H9 (cell line): ENCODE measurements at regions not wholly inside any gene's neighbourhood (a gene's known extent, or its start where the extent isn't known, plus 50 kb on each side); places are given as distances from the start of the nearest gene placed in this dataset.

Source experiments
- DNase-seq: peaks from one replicate; pipeline ENCODE4 v3.0.0-alpha.2; 2017
- H2AFZ ChIP-seq: one replicate; pipeline ENCODE4 v1.6.1; 2013; ENCODE audit warnings: mild to moderate bottlenecking, low read length, control low read depth, moderate library complexity
- H2AK5ac ChIP-seq: 2 replicates; pipeline ENCODE4 v1.6.1; 2013; ENCODE audit warnings: low read length, control low read depth, mixed read lengths; ENCODE audit not compliant: insufficient read length
- H2BK120ac ChIP-seq: one replicate; pipeline ENCODE4 v1.6.1; 2013; ENCODE audit warnings: low read depth, mild to moderate bottlenecking, low read length, control low read depth, inconsistent platforms; ENCODE audit not compliant: poor library complexity, severe bottlenecking
- H2BK12ac ChIP-seq: 2 replicates; pipeline ENCODE4 v1.6.1; 2013; ENCODE audit warnings: low read length, control low read depth, mixed read lengths, low read depth; ENCODE audit not compliant: insufficient read length
- H2BK15ac ChIP-seq: 2 replicates; pipeline ENCODE4 v1.6.1; 2013; ENCODE audit warnings: low read depth, low read length, control low read depth
- H2BK20ac ChIP-seq: one replicate; pipeline ENCODE4 v1.6.1; 2013; ENCODE audit warnings: low read depth, mild to moderate bottlenecking, low read length, control low read depth, inconsistent platforms; ENCODE audit not compliant: poor library complexity, severe bottlenecking
- H2BK5ac ChIP-seq: 2 replicates; pipeline ENCODE4 v1.6.1; 2013; ENCODE audit warnings: low read length, control low read depth, mixed read lengths; ENCODE audit not compliant: insufficient read length
- H3K14ac ChIP-seq: 2 replicates; pipeline ENCODE4 v1.6.1; 2013; ENCODE audit warnings: low read length, control low read depth; ENCODE audit not compliant: insufficient read depth
- H3K18ac ChIP-seq: 2 replicates; pipeline ENCODE4 v1.6.1; 2013; ENCODE audit warnings: low read depth, mild to moderate bottlenecking, mixed read lengths, low read length, control low read depth; ENCODE audit not compliant: insufficient read length
- H3K23ac ChIP-seq: 2 replicates; pipeline ENCODE4 v1.6.1; 2013; ENCODE audit warnings: low read length, control low read depth, mixed read lengths, low read depth; ENCODE audit not compliant: insufficient read length
- H3K23me2 ChIP-seq: 2 replicates; pipeline ENCODE4 v1.6.1; 2013; ENCODE audit warnings: low read depth, mild to moderate bottlenecking, mixed read lengths, low read length, control low read depth; ENCODE audit not compliant: insufficient read length, poor library complexity, severe bottlenecking
- H3K27ac ChIP-seq: 2 replicates; pipeline ENCODE4 v1.5.1; 2013; ENCODE audit warnings: low read length, control low read depth, mixed read lengths, low read depth; ENCODE audit not compliant: insufficient read length
- H3K27me3 ChIP-seq: 2 replicates; pipeline ENCODE4 v1.6.1; 2013; ENCODE audit warnings: low read length, control low read depth, inconsistent platforms; ENCODE audit not compliant: insufficient read depth
- H3K4ac ChIP-seq: 2 replicates; pipeline ENCODE4 v1.6.1; 2013; ENCODE audit warnings: low read depth, mild to moderate bottlenecking, control low read depth, inconsistent platforms, low read length, moderate library complexity
- H3K4me1 ChIP-seq: 2 replicates; pipeline ENCODE4 v1.6.1; 2013; ENCODE audit warnings: low read length, control low read depth, inconsistent platforms; ENCODE audit not compliant: insufficient read depth
- H3K4me2 ChIP-seq: 2 replicates; pipeline ENCODE4 v1.6.1; 2013; ENCODE audit warnings: low read length, control low read depth, mixed read lengths; ENCODE audit not compliant: insufficient read length, insufficient read depth
- H3K56ac ChIP-seq: 2 replicates; pipeline ENCODE4 v1.6.1; 2013; ENCODE audit warnings: low read depth, mild to moderate bottlenecking, mixed read lengths, low read length, control low read depth; ENCODE audit not compliant: insufficient read length
- H3K79me1 ChIP-seq: 2 replicates; pipeline ENCODE4 v1.6.1; 2013; ENCODE audit warnings: low read depth, mild to moderate bottlenecking, moderate library complexity, low read length, control low read depth, inconsistent platforms; ENCODE audit not compliant: insufficient read depth, poor library complexity, severe bottlenecking
- H3K79me2 ChIP-seq: 2 replicates; pipeline ENCODE4 v1.6.1; 2013; ENCODE audit warnings: low read length, control low read depth, inconsistent platforms; ENCODE audit not compliant: insufficient read depth
- H3K9ac ChIP-seq: 2 replicates; pipeline ENCODE4 v1.6.1; 2013; ENCODE audit warnings: low read length, control low read depth, mixed read lengths; ENCODE audit not compliant: insufficient read length; ENCODE audit errors: extremely low read depth
- H3K9me3 ChIP-seq: one replicate; pipeline ENCODE4 v1.6.1; 2013; ENCODE audit warnings: low read depth, low read length, inconsistent platforms; ENCODE audit not compliant: control insufficient read depth
- H3T11ph ChIP-seq: one replicate; pipeline ENCODE4 v1.6.1; 2013; ENCODE audit warnings: mild to moderate bottlenecking, low read length, control low read depth, inconsistent platforms
- H4K20me1 ChIP-seq: one replicate; pipeline ENCODE4 v1.6.1; 2013; ENCODE audit not compliant: control insufficient read depth, insufficient read length, insufficient read depth
- H4K5ac ChIP-seq: 2 replicates; pipeline ENCODE4 v1.6.1; 2013; ENCODE audit warnings: low read depth, mild to moderate bottlenecking, mixed read lengths, low read length, control low read depth; ENCODE audit not compliant: insufficient read length
- H4K8ac ChIP-seq: replicated peaks from 2 replicates; pipeline ENCODE4 v1.6.1; 2013; ENCODE audit warnings: low read length, control low read depth, mixed read lengths, low read depth; ENCODE audit not compliant: insufficient read length
- H4K91ac ChIP-seq: 2 replicates; pipeline ENCODE4 v1.6.1; 2013; ENCODE audit warnings: low read depth, mild to moderate bottlenecking, moderate library complexity, mixed read lengths, low read length, control low read depth; ENCODE audit not compliant: insufficient read length
- H3K27ac Mint-ChIP-seq, 3 experiments: 2 replicates in 2 of 3; 3 replicates in 1 of 3; pipeline ENCODE4 v1.8.0; 2020 to 2021; ENCODE audit warnings: mixed read lengths in 3 of 3, mild to moderate bottlenecking in 1 of 3, moderate library complexity in 1 of 3
- H3K27me3 Mint-ChIP-seq: 2 replicates; pipeline ENCODE4 v1.8.0; 2021; ENCODE audit warnings: low read depth, mild to moderate bottlenecking, moderate library complexity, mixed read lengths
- H3K36me3 Mint-ChIP-seq, 3 experiments: 2 replicates in 2 of 3; 3 replicates in 1 of 3; pipeline ENCODE4 v1.8.0; 2020 to 2021; ENCODE audit warnings: low read depth in 3 of 3, mixed read lengths in 3 of 3; ENCODE audit not compliant: insufficient read depth in 1 of 3
- H3K4me1 Mint-ChIP-seq, 2 experiments: 2 replicates each; pipeline ENCODE4 v1.8.0; 2020; ENCODE audit warnings: mixed read lengths in 2 of 2
- H3K4me3 Mint-ChIP-seq, 2 experiments: 2 replicates in 1 of 2; 3 replicates in 1 of 2; pipeline ENCODE4 v1.8.0; 2020 to 2021; ENCODE audit warnings: mild to moderate bottlenecking in 2 of 2, mixed read lengths in 2 of 2, moderate library complexity in 1 of 2
- H3K9me3 Mint-ChIP-seq, 2 experiments: 2 replicates in 1 of 2; 3 replicates in 1 of 2; pipeline ENCODE4 v1.8.0; 2020; ENCODE audit warnings: mild to moderate bottlenecking in 2 of 2, mixed read lengths in 2 of 2, moderate library complexity in 1 of 2
- CTCF ChIP-seq: fragments of 200-600 bp; sonication (generic); conservative IDR thresholded peaks from 3 replicates; pipeline ENCODE4 v1.8.0; 2021; ENCODE audit warnings: antibody characterized with exemption, mild to moderate bottlenecking
- WGBS: extraction: QIAGEN DNeasy Blood & Tissue Kit; methylation state at CpG from one replicate; pipeline ENCODE4 v1.1.7; 2013; ENCODE audit warnings: missing lambda C conversion rate, low lambda C conversion rate, mixed read lengths; ENCODE audit not compliant: insufficient read length; ENCODE audit errors: extremely low coverage; 5-methylcytosine and 5-hydroxymethylcytosine counted together

DNA sequence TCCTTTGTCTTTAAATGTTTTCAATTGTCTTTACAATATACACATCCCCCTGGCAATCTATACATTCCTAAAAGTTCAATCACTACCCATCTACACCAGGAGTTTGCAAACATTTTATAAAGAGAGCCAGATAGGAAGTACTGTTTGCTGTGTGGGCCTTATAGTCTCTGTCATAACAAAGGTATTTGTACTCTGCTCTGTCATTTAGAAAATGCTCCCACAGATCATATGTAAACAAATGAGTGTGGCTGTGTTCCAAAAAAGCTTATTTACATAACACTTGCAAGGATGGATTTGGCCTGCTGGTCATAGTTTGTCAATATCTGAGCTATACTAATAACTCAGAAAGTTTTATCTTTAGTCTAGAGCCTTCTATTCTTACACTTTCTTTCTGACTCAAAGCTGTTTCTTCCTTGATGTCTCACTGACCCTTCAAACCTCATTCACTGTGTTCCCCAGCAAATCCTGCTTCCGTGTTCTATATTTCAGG lies 511.9 kb downstream of the GBE1 start:
- no peaks in the 10 kb centered on the region for H3K27me3 ChIP-seq
- no peak overlapping the region for H3K14ac ChIP-seq
- no peak overlapping the region for H3K56ac ChIP-seq
- Mint-ChIP-seq H3K36me3 (no peaks in the 10 kb centered on the region), H3K27me3 (no peaks in the 10 kb centered on the region), H3K4me1 (peaks cover 10 to 12% of the 10 kb centered on the region in 2 experiments), H3K27ac (no peak overlapping the region; a peak in 1 of 7 replicates), H3K4me3 (no peak overlapping the region), H3K9me3 (no peaks in the 10 kb centered on the region)
- TF ChIP-seq CTCF = no peak
- DNase-seq = no peak
- no peak overlapping the region for H4K5ac ChIP-seq
- no peak overlapping the region for H4K8ac ChIP-seq
- H3K4ac ChIP-seq = no peak overlapping the region
- H3K23ac ChIP-seq = no peak overlapping the region
- no peak overlapping the region for H3K4me2 ChIP-seq
- no peak overlapping the region for H2AK5ac ChIP-seq
- no peak overlapping the region for H3K18ac ChIP-seq
- no peaks in the 10 kb centered on the region for H3K79me1 ChIP-seq
- no peak overlapping the region for H2BK12ac ChIP-seq
- no peaks in the 10 kb centered on the region for H3K9me3 ChIP-seq
- no peak overlapping the region for H3T11ph ChIP-seq
- H2BK5ac ChIP-seq = no peak overlapping the region
- no peak overlapping the region for H2BK120ac ChIP-seq
- no peak overlapping the region for H3K27ac ChIP-seq
- H3K9ac ChIP-seq = no peak overlapping the region
- H4K91ac ChIP-seq = no peak overlapping the region
- H2BK20ac ChIP-seq = no peak overlapping the region
- H2AFZ ChIP-seq = no peak overlapping the region
- H4K20me1 ChIP-seq = no peaks in the 10 kb centered on the region
- no peaks in the 10 kb centered on the region for H3K23me2 ChIP-seq
- no peaks in the 10 kb centered on the region for H3K79me2 ChIP-seq
- no CpG with 5 or more reads among the region's 1 CpG for WGBS
- no peaks in the 10 kb centered on the region for H3K4me1 ChIP-seq
- no peak overlapping the region for H2BK15ac ChIP-seq
